ENCODE measurements at regions not wholly inside any gene's neighbourhood (a gene's known extent, or its start where the extent isn't known, plus 50 kb on each side); places are given as distances from the start of the nearest gene placed in this dataset.

DNA sequence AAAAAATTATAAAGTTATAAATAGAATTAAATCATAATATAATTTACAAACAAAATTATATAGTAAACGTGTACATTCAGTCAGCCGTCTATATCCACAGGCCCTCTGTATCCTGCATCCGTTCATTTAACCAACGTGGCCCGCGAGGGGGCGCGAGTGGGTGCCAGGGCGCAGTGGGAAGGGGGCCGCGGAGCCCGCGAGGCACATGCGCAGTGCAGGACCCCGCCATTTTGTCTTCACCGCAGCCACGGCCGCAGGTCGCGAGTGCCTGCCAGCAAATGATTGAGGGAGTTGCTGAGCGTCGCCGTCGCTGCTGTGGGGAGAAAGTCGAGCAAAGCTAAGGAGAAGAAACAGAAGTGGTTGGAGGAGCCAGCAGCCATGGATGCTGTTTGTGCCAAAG is 53.4 kb upstream of the ECI2 start:
- DNase-seq (ENCODE audit: low read depth), result no peak

DNA sequence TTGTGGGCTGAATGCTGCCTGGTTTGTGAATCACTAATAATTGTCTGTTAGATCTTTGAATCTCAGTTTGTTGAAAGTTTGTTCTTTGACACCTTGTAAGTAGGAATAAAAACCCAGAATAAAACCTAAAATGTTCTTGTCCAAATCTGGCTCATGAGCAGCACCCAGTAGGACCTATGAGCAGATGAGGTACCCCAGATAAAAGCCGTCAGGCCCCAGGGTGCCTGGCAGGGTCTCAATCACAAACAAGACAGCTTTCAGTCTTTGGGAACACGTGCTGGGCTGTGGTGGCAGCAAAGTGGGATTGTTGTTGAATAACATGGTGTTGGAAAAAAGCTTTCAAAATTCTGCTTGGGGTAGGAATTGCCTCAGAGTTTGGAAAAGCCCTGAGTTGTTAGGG is 52.1 kb upstream of the ECI2 start:
- DNase-seq (ENCODE audit: low read depth), result no peak

DNA sequence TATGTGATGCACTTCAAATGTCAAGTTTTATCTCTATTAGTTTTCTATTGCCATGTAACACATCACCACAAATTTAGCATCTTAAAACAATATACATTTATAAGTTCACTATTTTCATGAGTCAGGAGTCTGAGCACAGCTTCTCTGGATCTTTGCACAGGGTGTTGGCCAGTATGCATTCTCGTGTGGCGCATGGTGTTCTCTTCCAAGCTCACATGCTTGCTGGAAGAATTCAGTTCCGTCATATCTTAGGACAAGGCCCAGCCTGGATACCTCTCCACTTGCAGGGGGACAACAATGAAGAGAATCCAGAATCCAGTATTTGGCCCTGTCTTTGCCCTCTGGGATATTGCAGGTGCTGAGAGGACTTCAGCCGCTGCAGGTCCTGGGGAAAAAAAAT is 51.0 kb upstream of the ECI2 start:
- no peak for DNase-seq (ENCODE audit: low read depth)

DNA sequence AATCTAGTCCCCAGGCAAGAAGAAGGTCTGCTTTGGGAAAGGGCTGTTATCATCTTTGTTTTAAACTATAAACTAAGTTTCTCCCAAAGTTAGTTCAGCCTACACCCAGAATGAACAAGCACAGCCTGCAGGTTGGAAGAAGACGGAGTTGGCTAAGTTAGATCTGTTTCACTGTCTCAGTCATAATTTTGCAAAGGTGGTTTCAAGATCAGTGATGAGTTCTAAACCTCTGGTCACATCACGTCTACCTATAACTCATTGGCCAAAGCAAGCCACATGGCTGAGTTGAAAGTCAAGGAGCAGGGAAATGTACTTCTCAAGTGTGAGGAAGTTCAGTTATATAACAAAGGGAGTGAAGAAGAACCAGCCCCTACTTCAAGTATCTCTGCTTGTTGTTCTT is 50.5 kb upstream of the ECI2 start:
- DNase-seq (ENCODE audit: low read depth), result no peak

DNA sequence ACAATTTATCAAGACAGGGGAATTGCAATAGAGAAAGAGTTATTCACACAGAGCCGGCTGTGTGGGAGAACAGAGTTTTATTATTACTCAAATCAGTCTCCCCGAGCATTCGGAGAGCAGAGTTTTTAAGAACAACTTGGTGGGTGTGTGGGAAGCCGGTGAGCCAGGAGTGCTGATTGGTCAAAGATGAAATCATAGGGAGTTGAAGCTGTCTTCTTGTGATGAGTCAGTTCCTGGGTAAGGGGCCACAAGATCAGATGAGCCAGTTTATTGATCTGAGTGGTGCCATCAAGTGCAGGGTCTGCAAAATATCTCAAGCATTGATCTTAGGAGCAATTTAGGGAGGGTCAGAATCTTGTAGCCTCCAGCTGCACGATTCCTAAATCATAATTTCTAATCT is 50.0 kb upstream of the ECI2 start:
- no peak for DNase-seq (ENCODE audit: low read depth)
